ENCODE measurements at regions not wholly inside any gene's neighbourhood (a gene's known extent, or its start where the extent isn't known, plus 50 kb on each side); places are given as distances from the start of the nearest gene placed in this dataset.

GRCh38 chr6:114619621-114620200, 276.9 kb upstream of the HS3ST5 start (continued):
- TF ChIP-seq ZNF274 (IDR thresholded peaks at IDR 0.05; ENCODE audit: low read depth, low read length): no peak
- no peak for TF ChIP-seq FOSL1 (IDR thresholded peaks at IDR 0.05; ENCODE audit: low read depth)
- TF ChIP-seq JUND (IDR thresholded peaks at IDR 0.05): no peak
- no peak for TF ChIP-seq SP1 (IDR thresholded peaks at IDR 0.05; ENCODE audit: low read depth)
- TF ChIP-seq EZH2 (IDR thresholded peaks at IDR 0.05): no peak
- no peak for TF ChIP-seq SRF (IDR thresholded peaks at IDR 0.05; ENCODE audit: low read depth)
- TF ChIP-seq ATF3 (IDR thresholded peaks at IDR 0.05): no peak
- no peak for TF ChIP-seq EGR1 (IDR thresholded peaks at IDR 0.05; ENCODE audit: low read depth)

DNA sequence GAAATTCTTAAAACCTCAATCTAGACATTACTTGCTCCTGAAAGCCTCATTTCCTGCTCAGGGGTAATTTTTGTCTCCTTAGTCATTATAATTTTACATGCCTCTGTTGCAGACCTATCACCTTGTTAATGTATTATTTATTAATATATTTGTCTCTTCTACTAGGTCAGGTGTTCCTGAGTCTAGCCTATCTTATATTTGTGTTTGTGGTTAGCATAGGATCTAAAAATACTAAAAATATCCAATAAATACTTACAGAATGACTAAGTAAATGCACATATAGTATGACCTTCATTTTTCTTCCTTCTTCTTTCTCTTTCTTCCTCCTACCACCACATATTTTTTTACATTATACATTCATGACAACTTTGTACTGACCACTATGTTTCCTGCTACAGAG, 268.9 kb upstream of the HS3ST5 start:
- Histone ChIP-seq H3K9me2 (ENCODE audit: insufficient read depth) (no peaks in the 10 kb centered on the region), H3K9me3 (ENCODE audit: control insufficient read depth in 1 of 2, insufficient read depth in 1 of 2, low read depth in 1 of 2, low read length in 2 of 2) (no peaks in the 10 kb centered on the region), H3K4me2 (ENCODE audit: low read length) (no peak overlapping the region), H4K20me1 (ENCODE audit: insufficient read depth) (no peaks in the 10 kb centered on the region), H3K4me3 (replicated peaks in 1 of 2; ENCODE audit: low read depth in 1 of 2, low read length in 2 of 2) (no peak overlapping the region), H3K4me1 (ENCODE audit: control insufficient read depth in 1 of 2, insufficient read depth in 2 of 2, low read length in 2 of 2) (no peaks in the 10 kb centered on the region), H3K27me3 (ENCODE audit: insufficient read depth, low read length) (no peaks in the 10 kb centered on the region), H3K36me3 (ENCODE audit: control insufficient read depth in 1 of 2, insufficient read depth in 2 of 2, low read length in 2 of 2) (no peaks in the 10 kb centered on the region), H3K27ac (ENCODE audit: low read depth, low read length) (no peak overlapping the region), H3K9ac (ENCODE audit: low read length) (no peak overlapping the region), H3K79me2 (ENCODE audit: insufficient read depth, low read length) (no peaks in the 10 kb centered on the region), H2AFZ (ENCODE audit: low read depth, low read length, poor library complexity, severe bottlenecking) (no peak overlapping the region)
- BruUV-seq (replicated peaks): no TSS peak
- TF ChIP-seq SIN3A (IDR thresholded peaks at IDR 0.05; ENCODE audit: low read depth) (no peak), ZFX (IDR thresholded peaks at IDR 0.05) (no peak), ZNF274 (IDR thresholded peaks at IDR 0.05; ENCODE audit: low read depth, low read length) (no peak), JUND (IDR thresholded peaks at IDR 0.05) (no peak)
- intact Hi-C loops (cut with micrococcal nuclease): no loop called here
- ATAC-seq: no peak
- ChIA-PET RAD21 (ENCODE audit: low non-redundant PET in 1 of 2, low total read pairs in 2 of 2, uncharacterized antibody in 2 of 2, unreplicated experiment in 2 of 2) (no interaction called here), CTCF (no interaction called here), POLR2A (no interaction called here)
- no peak for DNase-seq (ENCODE audit: low read depth, low spot score)

- POLR2A ChIA-PET: no interaction called here
- CTCF ChIA-PET: no interaction called here
- Histone ChIP-seq H3K36me3 (ENCODE audit: control insufficient read depth in 1 of 2, insufficient read depth in 2 of 2, low read length in 2 of 2) (no peaks in the 10 kb centered on the region), H3K9me3 (ENCODE audit: control insufficient read depth in 1 of 2, insufficient read depth in 1 of 2, low read depth in 1 of 2, low read length in 2 of 2) (no peaks in the 10 kb centered on the region), H2AFZ (ENCODE audit: low read depth, low read length, poor library complexity, severe bottlenecking) (no peak overlapping the region), H3K4me3 (replicated peaks in 1 of 2; ENCODE audit: low read depth in 1 of 2, low read length in 2 of 2) (no peak overlapping the region), H3K79me2 (ENCODE audit: insufficient read depth, low read length) (no peaks in the 10 kb centered on the region), H3K9ac (ENCODE audit: low read length) (no peak overlapping the region), H3K4me2 (ENCODE audit: low read length) (no peak overlapping the region), H3K4me1 (ENCODE audit: control insufficient read depth in 1 of 2, insufficient read depth in 2 of 2, low read length in 2 of 2) (no peaks in the 10 kb centered on the region), H3K9me2 (ENCODE audit: insufficient read depth) (no peaks in the 10 kb centered on the region), H4K20me1 (ENCODE audit: insufficient read depth) (no peaks in the 10 kb centered on the region), H3K27me3 (ENCODE audit: insufficient read depth, low read length) (no peaks in the 10 kb centered on the region), H3K27ac (ENCODE audit: low read depth, low read length) (no peak overlapping the region)
- DNase-seq (ENCODE audit: low read depth, low spot score): no peak
- intact Hi-C loops (cut with micrococcal nuclease): no loop called here
- RAD21 ChIA-PET (ENCODE audit: low non-redundant PET in 1 of 2, low total read pairs in 2 of 2, uncharacterized antibody in 2 of 2, unreplicated experiment in 2 of 2): no interaction called here
- TF ChIP-seq SP1 (IDR thresholded peaks at IDR 0.05; ENCODE audit: low read depth): no peak
- no peak for TF ChIP-seq EGR1 (IDR thresholded peaks at IDR 0.05; ENCODE audit: low read depth)
- no peak for TF ChIP-seq RAD21 (IDR thresholded peaks at IDR 0.05; ENCODE audit: low read depth)
- no peak for TF ChIP-seq EZH2 (IDR thresholded peaks at IDR 0.05)
- TF ChIP-seq YY1 (IDR thresholded peaks at IDR 0.05; ENCODE audit: extremely low read depth, insufficient replicate concordance, low read depth, low read length): no peak
- TF ChIP-seq MAX (IDR thresholded peaks at IDR 0.05): no peak
- no peak for TF ChIP-seq ELF1 (IDR thresholded peaks at IDR 0.05; ENCODE audit: borderline replicate concordance, low read depth)
- TF ChIP-seq, protein P1, sequence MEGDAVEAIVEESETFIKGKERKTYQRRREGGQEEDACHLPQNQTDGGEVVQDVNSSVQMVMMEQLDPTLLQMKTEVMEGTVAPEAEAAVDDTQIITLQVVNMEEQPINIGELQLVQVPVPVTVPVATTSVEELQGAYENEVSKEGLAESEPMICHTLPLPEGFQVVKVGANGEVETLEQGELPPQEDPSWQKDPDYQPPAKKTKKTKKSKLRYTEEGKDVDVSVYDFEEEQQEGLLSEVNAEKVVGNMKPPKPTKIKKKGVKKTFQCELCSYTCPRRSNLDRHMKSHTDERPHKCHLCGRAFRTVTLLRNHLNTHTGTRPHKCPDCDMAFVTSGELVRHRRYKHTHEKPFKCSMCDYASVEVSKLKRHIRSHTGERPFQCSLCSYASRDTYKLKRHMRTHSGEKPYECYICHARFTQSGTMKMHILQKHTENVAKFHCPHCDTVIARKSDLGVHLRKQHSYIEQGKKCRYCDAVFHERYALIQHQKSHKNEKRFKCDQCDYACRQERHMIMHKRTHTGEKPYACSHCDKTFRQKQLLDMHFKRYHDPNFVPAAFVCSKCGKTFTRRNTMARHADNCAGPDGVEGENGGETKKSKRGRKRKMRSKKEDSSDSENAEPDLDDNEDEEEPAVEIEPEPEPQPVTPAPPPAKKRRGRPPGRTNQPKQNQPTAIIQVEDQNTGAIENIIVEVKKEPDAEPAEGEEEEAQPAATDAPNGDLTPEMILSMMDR (IDR thresholded peaks at IDR 0.05 in 2 of 3, conservative IDR thresholded peaks at IDR 0.05 in 1 of 3; ENCODE audit: borderline replicate concordance in 1 of 3, insufficient read depth in 1 of 3, low read depth in 2 of 3, low read length in 2 of 3): no peak
- TF ChIP-seq ATF3 (IDR thresholded peaks at IDR 0.05): no peak
- no peak for ATAC-seq
- no TSS peak for BruUV-seq (replicated peaks)
Observed at GRCh38 chr6:114608091-114608490, 265.3 kb upstream of the HS3ST5 start.
